Vagina (tissue), 2 donors: ENCODE measurements at regions not wholly inside any gene's neighbourhood (a gene's known extent, or its start where the extent isn't known, plus 50 kb on each side); places are given as distances from the start of the nearest gene placed in this dataset.

Experiments
- POLR2A ChIP-seq, 2 donors: fragments of 450-650 bp; IDR thresholded peaks; one replicate each; pipeline ENCODE4 v1.6.1; 2017; ENCODE audit warnings: antibody characterized with exemption in 2 of 2, mild to moderate bottlenecking in 2 of 2, moderate library complexity in 2 of 2
- POLR2AphosphoS5 ChIP-seq, 2 donors: sonication (generic); formaldehyde crosslinking; IDR thresholded peaks; one replicate each; pipeline ENCODE4 v1.9.0; 2017; ENCODE audit warnings: antibody characterized with exemption in 2 of 2, mild to moderate bottlenecking in 2 of 2, low read depth in 1 of 2; ENCODE audit not compliant: insufficient read depth in 1 of 2
- TF ChIP-seq, protein P1 (sequence below), 3 experiments: fragments of 450-650 bp in 2 of 3; fragments of 200-600 bp in 1 of 3; sonication (generic) in 1 of 3; IDR thresholded peaks; one replicate each; pipeline ENCODE4 v1.5.1; 2017 to 2019; ENCODE audit warnings: antibody characterized with exemption in 3 of 3, mild to moderate bottlenecking in 2 of 3, moderate library complexity in 2 of 3

GRCh38 chr5:92758552-92758951 lies 822.5 kb downstream of the NR2F1-AS1 start:
- TF ChIP-seq, protein P1, sequence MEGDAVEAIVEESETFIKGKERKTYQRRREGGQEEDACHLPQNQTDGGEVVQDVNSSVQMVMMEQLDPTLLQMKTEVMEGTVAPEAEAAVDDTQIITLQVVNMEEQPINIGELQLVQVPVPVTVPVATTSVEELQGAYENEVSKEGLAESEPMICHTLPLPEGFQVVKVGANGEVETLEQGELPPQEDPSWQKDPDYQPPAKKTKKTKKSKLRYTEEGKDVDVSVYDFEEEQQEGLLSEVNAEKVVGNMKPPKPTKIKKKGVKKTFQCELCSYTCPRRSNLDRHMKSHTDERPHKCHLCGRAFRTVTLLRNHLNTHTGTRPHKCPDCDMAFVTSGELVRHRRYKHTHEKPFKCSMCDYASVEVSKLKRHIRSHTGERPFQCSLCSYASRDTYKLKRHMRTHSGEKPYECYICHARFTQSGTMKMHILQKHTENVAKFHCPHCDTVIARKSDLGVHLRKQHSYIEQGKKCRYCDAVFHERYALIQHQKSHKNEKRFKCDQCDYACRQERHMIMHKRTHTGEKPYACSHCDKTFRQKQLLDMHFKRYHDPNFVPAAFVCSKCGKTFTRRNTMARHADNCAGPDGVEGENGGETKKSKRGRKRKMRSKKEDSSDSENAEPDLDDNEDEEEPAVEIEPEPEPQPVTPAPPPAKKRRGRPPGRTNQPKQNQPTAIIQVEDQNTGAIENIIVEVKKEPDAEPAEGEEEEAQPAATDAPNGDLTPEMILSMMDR (IDR thresholded peaks at IDR 0.05) = no peak
- TF ChIP-seq POLR2A (IDR thresholded peaks at IDR 0.05) = no peak
- no peak for TF ChIP-seq POLR2AphosphoS5 (IDR thresholded peaks at IDR 0.05; ENCODE audit: insufficient read depth in 1 of 2, low read depth in 1 of 2)
